ENCODE measurements at regions not wholly inside any gene's neighbourhood (a gene's known extent, or its start where the extent isn't known, plus 50 kb on each side); places are given as distances from the start of the nearest gene placed in this dataset.
"Not testable (repeated sequence)": the region's sequence is repeated elsewhere in the genome, so short reads cannot be mapped to it uniquely, and the experiment has no call there.

DNA sequence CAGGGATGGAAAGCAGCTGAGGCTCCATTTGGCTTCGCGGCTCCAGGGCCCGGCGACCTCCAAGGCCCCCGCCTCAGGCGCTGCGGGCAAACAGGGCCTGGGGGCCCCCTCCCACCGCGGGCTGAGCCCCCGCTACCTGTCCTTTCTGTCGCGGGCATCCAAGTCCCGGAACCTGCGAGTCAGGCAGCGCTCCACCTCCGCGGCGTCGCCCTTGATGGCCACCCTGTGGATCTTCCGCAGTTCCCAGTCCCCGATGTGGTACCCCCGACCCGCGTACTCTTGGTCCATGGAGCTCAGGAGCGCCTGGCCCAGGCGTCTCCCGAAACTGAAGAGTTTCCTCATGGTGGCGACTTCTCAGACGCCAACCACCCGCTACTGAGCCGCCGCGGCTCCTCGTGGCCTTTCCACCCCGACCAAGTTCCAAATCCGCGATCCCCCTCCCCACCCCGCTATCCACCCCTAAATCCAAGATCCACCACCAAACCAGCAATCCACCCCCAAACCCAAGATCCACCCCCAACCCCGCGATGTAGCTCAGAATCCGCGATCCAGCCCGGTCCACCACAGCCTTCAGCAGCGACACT, 86.5 kb upstream of the CCDC180 start:
- Histone ChIP-seq H3K36me3 (ENCODE audit: control insufficient read depth, insufficient read depth, low read length) (no peaks in the 10 kb centered on the region), H3K4me1 (ENCODE audit: control insufficient read depth, insufficient read depth, low read length) (peaks cover 10% of the 10 kb centered on the region), H3K27me3 (ENCODE audit: control insufficient read depth, insufficient read depth, low read length) (peaks cover 35% of the 10 kb centered on the region), H3K4me3 (ENCODE audit: low read length) (peak overlapping the region; percentile 42), H3K9me3 (ENCODE audit: control insufficient read depth, low read depth, low read length) (peaks cover 4% of the 10 kb centered on the region), H3K27ac (ENCODE audit: low read length) (no peak overlapping the region)
- no CpG with 5 or more reads among the region's 44 CpGs for WGBS (ENCODE audit: insufficient coverage, low lambda C conversion rate)
- peak in 1 of 2 donors; percentile 7 for DNase-seq

DNA sequence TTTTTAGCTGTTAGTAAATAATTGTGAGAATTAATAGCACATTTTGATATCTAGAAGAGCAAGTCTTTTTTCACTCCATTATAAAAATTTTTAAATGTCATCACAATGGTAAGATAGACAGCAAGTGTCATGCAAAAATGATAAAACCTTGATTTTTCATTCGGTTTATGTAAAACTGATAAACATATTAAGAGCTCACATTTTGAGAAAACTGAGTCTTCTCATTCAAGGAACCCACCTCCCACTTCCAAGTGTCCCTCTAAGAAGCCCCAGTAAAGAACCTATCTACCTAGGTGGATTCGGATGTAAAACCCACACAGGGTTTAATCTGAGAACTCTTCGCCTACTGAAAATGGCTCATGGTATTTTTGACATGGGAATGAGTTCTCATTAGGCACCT, 87.1 kb upstream of the CCDC180 start:
- not testable (repeated sequence) for H3K27ac ChIP-seq (ENCODE audit: low read length); H3K4me3 ChIP-seq (ENCODE audit: low read length); H3K36me3 ChIP-seq (ENCODE audit: control insufficient read depth, insufficient read depth, low read length); DNase-seq; H3K9me3 ChIP-seq (ENCODE audit: control insufficient read depth, low read depth, low read length)
- 0% methylated on average over 1 of the region's 3 CpGs for WGBS (ENCODE audit: insufficient coverage, low lambda C conversion rate)
- H3K4me1 ChIP-seq (ENCODE audit: control insufficient read depth, insufficient read depth, low read length), result peaks cover 10% of the 10 kb centered on the region
- peaks cover 32% of the 10 kb centered on the region for H3K27me3 ChIP-seq (ENCODE audit: control insufficient read depth, insufficient read depth, low read length)

DNA sequence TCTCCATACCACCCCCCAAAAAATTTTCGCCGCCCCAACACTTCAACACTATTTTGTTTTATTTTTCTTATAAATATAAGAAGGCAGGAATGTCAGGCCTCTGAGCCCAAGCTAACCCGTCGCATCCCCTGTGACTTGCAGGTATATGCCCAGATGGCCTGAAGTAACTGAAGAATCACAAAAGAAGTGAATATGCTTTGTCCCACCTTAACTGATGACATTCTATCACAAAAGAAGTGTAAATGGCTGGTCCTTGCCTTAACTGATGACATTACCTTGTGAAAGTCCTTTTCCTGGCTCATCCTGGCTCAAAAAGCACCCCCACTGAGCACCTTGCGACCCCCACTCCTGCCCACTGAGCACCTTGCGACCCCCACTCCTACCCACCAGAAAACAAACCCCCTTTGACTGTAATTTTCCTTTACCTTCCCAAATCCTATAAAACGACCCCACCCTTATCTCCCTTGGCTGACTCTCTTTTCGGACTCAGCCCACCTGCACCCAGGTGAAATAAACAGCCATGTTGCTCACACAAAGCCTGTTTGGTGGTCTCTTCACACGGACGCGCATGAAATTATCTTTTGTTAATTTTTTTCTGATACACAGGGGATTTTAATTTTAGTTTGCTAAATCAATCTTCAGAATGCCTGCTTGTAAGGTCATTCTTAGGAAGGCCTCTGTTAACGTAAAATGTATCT, 87.9 kb upstream of the CCDC180 start:
- H3K36me3 ChIP-seq (ENCODE audit: control insufficient read depth, insufficient read depth, low read length); H3K27ac ChIP-seq (ENCODE audit: low read length); H3K4me3 ChIP-seq (ENCODE audit: low read length); DNase-seq; H3K9me3 ChIP-seq (ENCODE audit: control insufficient read depth, low read depth, low read length): not testable (repeated sequence)
- Histone ChIP-seq H3K27me3 (ENCODE audit: control insufficient read depth, insufficient read depth, low read length) (peaks cover 36% of the 10 kb centered on the region), H3K4me1 (ENCODE audit: control insufficient read depth, insufficient read depth, low read length) (peaks cover 10% of the 10 kb centered on the region)
- WGBS (ENCODE audit: insufficient coverage, low lambda C conversion rate), result 60% methylated on average over 1 of the region's 12 CpGs

DNA sequence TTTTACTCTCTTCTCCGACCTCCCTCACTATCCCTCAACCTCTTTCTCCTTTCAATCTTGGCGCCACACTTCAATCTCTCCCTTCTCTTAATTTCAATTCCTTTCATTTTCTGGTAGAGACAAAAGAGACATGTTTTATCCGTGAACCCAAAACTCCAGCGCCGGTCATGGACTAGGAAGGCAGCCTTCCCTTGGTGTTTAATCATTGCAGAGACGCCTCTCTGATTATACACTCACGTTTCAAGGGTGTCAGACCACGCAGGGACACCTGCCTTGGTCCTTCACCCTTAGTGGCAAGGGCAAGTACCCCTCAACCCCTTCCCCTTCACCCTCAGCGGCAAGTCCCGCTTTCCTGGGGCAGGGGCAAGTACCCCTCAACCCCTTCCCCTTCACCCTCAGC, 92.3 kb upstream of the CCDC180 start:
- H3K27ac ChIP-seq (ENCODE audit: low read length); H3K36me3 ChIP-seq (ENCODE audit: control insufficient read depth, insufficient read depth, low read length); DNase-seq; H3K9me3 ChIP-seq (ENCODE audit: control insufficient read depth, low read depth, low read length); H3K4me1 ChIP-seq (ENCODE audit: control insufficient read depth, insufficient read depth, low read length); H3K4me3 ChIP-seq (ENCODE audit: low read length): not testable (repeated sequence)
- H3K27me3 ChIP-seq (ENCODE audit: control insufficient read depth, insufficient read depth, low read length), result peaks cover 12% of the 10 kb centered on the region
- no CpG with 5 or more reads among the region's 10 CpGs for WGBS (ENCODE audit: insufficient coverage, low lambda C conversion rate)

DNA sequence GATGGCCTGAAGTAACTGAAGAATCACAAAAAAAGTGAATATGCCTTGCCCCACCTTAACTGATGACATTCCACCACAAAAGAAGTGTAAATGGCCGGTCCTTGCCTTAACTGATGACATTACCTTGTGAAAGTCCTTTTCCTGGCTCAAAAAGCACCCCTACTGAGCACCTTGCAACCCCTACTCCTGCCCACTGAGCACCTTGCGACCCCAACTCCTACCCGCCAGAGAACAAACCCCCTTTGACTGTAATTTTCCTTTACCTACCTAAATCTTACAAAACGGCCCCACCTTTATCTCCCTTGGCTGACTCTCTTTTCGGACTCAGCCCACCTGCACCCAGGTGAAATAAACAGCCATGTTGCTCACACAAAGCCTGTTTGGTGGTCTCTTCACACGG, 92.9 kb upstream of the CCDC180 start:
- H3K4me3 ChIP-seq (ENCODE audit: low read length); H3K4me1 ChIP-seq (ENCODE audit: control insufficient read depth, insufficient read depth, low read length); H3K27ac ChIP-seq (ENCODE audit: low read length); H3K27me3 ChIP-seq (ENCODE audit: control insufficient read depth, insufficient read depth, low read length); H3K36me3 ChIP-seq (ENCODE audit: control insufficient read depth, insufficient read depth, low read length); DNase-seq; H3K9me3 ChIP-seq (ENCODE audit: control insufficient read depth, low read depth, low read length): not testable (repeated sequence)
- no CpG with 5 or more reads among the region's 6 CpGs for WGBS (ENCODE audit: insufficient coverage, low lambda C conversion rate)

DNA sequence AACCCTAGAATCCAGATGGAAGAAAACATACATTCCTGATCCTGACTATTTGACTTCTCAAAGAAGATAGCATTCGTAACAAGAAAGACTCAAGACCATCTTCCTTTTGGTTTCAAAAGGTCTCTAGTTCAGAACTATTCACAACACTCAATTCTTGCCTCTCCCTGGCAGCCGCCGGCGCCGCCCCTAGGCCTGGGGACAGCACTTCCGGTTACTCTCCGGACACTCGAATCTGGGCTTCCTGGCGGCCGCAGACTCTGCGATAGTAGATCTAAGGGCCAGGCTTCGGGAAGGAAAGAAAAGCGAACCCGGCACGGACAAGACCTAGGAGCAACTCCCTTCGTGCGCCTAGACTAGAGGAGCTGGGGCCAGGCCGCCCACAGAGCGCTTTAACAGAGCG, 107.8 kb upstream of the CCDC180 start:
- not testable (repeated sequence) for H3K27me3 ChIP-seq (ENCODE audit: control insufficient read depth, insufficient read depth, low read length); H3K4me1 ChIP-seq (ENCODE audit: control insufficient read depth, insufficient read depth, low read length); H3K27ac ChIP-seq (ENCODE audit: low read length); DNase-seq; H3K36me3 ChIP-seq (ENCODE audit: control insufficient read depth, insufficient read depth, low read length); H3K4me3 ChIP-seq (ENCODE audit: low read length); H3K9me3 ChIP-seq (ENCODE audit: control insufficient read depth, low read depth, low read length)
- 100% methylated on average over 1 of the region's 20 CpGs for WGBS (ENCODE audit: insufficient coverage, low lambda C conversion rate)

DNA sequence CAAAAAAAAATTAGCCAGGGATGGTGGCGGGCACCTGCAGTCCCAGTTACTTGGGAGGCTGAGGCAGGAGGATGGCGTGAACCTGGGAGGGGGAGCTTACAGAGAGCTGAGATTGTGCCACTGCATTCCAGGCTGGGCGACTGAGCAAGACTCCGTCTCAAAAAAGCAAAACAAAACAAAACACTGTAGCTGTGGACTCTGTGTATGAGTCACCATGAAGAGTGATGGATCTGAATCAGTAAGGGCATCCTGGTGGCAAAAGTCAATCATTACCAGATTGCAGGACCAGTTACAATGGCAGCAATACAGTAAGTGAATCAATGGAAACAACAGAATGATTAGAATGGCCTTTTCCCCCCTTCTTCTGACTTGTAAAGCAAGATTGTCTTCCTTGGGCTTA, 113.7 kb upstream of the CCDC180 start:
- not testable (repeated sequence) for H3K27ac ChIP-seq (ENCODE audit: low read length); H3K27me3 ChIP-seq (ENCODE audit: control insufficient read depth, insufficient read depth, low read length); DNase-seq; H3K9me3 ChIP-seq (ENCODE audit: control insufficient read depth, low read depth, low read length); H3K4me1 ChIP-seq (ENCODE audit: control insufficient read depth, insufficient read depth, low read length); H3K4me3 ChIP-seq (ENCODE audit: low read length); H3K36me3 ChIP-seq (ENCODE audit: control insufficient read depth, insufficient read depth, low read length)
- WGBS (ENCODE audit: insufficient coverage, low lambda C conversion rate), result no CpG with 5 or more reads among the region's 4 CpGs

DNA sequence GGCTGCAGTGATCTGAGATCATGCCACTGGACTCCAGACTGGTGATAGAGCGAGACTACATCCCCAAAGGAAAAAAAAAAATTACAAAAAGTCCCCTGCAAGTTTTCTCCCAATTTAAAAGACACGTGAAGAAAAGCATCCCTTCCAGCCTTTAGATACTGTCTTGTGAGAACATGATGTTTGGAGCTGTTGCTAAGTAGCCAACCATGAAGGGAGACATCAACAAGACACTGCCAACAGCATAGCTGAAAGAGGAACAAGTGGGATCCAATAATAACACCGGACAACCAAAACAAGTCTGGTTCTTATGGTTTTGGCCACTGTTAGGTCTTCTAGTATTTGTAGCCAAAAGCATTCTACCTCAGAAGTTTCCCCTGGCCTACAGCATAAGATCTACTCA, 118.9 kb upstream of the CCDC180 start:
- 81% methylated on average over 2 of the region's 3 CpGs for WGBS (ENCODE audit: insufficient coverage, low lambda C conversion rate)
- Histone ChIP-seq H3K27me3 (ENCODE audit: control insufficient read depth, insufficient read depth, low read length) (no peaks in the 10 kb centered on the region), H3K27ac (ENCODE audit: low read length) (no peak overlapping the region), H3K36me3 (ENCODE audit: control insufficient read depth, insufficient read depth, low read length) (no peaks in the 10 kb centered on the region), H3K4me1 (ENCODE audit: control insufficient read depth, insufficient read depth, low read length) (peaks cover under 1% of the 10 kb centered on the region), H3K9me3 (ENCODE audit: control insufficient read depth, low read depth, low read length) (no peaks in the 10 kb centered on the region), H3K4me3 (ENCODE audit: low read length) (no peak overlapping the region)
- DNase-seq, result no peak

DNA sequence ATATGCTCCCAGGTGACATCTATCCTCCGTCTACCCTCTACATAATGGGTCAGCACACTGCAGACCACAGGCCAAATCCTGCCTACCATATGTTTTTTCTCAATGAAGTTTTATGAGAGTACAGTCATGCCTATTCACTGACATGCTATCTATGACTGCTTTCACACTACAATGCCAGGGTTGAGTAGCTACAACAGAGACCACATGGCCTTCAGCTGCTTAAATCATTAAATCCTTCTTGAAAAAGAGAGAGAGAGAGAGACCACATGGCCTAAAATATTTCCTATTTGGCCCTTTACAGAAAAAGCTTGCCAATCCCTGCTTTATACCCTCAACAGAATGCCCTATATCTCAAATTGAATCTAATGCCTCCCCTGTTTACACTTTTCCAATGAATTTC, 119.8 kb upstream of the CCDC180 start:
- not testable (repeated sequence) for H3K27ac ChIP-seq (ENCODE audit: low read length); H3K9me3 ChIP-seq (ENCODE audit: control insufficient read depth, low read depth, low read length); H3K4me3 ChIP-seq (ENCODE audit: low read length); H3K36me3 ChIP-seq (ENCODE audit: control insufficient read depth, insufficient read depth, low read length); H3K4me1 ChIP-seq (ENCODE audit: control insufficient read depth, insufficient read depth, low read length); H3K27me3 ChIP-seq (ENCODE audit: control insufficient read depth, insufficient read depth, low read length); DNase-seq
- 100% methylated on average over 1 of the region's 1 CpG for WGBS (ENCODE audit: insufficient coverage, low lambda C conversion rate)

DNA sequence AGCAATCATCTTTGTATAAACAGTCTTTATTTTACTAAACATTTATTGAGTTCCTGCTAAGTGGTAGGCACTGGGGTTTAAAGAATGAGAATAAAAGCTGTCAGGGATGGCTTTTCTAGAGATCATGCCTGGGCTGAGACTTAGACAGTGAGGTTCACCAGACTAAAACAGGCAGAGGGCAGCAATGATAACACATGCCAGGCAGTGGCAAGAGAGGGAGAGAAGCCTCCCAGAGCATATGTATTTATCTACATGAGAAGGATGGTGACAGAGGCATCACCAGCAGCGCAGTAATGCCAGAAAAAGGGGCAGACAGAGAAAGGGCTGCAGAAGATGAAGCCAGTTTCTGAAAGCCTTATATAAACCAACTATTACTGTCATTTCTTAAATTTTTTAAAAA, 121.0 kb upstream of the CCDC180 start:
- no peak overlapping the region for H3K4me3 ChIP-seq (ENCODE audit: low read length)
- no peak overlapping the region for H3K27ac ChIP-seq (ENCODE audit: low read length)
- H3K27me3 ChIP-seq (ENCODE audit: control insufficient read depth, insufficient read depth, low read length), result no peaks in the 10 kb centered on the region
- no peak for DNase-seq
- H3K4me1 ChIP-seq (ENCODE audit: control insufficient read depth, insufficient read depth, low read length), result peaks cover 14% of the 10 kb centered on the region
- no peaks in the 10 kb centered on the region for H3K36me3 ChIP-seq (ENCODE audit: control insufficient read depth, insufficient read depth, low read length)
- no CpG with 5 or more reads among the region's 1 CpG for WGBS (ENCODE audit: insufficient coverage, low lambda C conversion rate)
- no peaks in the 10 kb centered on the region for H3K9me3 ChIP-seq (ENCODE audit: control insufficient read depth, low read depth, low read length)

DNA sequence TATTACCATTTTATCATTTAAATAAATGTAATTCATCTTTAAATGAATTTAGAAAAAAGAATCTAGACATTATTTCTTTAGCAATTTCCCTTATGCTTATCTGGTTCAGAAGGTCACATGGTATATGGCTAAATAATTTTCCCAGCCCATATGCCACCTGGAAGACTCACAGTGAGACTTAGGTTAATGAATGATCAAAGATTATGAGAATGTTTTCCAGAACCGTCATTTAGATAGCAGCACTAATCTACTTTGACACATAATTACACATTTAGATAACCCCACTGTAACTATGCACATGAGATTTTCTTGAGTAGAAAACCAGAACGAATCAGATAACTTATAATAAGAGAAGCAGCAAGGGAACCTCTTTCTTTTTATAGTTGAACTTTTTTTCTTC, 124.9 kb upstream of the CCDC180 start:
- no CpG with 5 or more reads among the region's 2 CpGs for WGBS (ENCODE audit: insufficient coverage, low lambda C conversion rate)
- Histone ChIP-seq H3K27ac (ENCODE audit: low read length) (peak overlapping the region; percentile 64), H3K4me1 (ENCODE audit: control insufficient read depth, insufficient read depth, low read length) (peaks cover 14% of the 10 kb centered on the region)
- not testable (repeated sequence) for H3K27me3 ChIP-seq (ENCODE audit: control insufficient read depth, insufficient read depth, low read length); H3K36me3 ChIP-seq (ENCODE audit: control insufficient read depth, insufficient read depth, low read length); H3K4me3 ChIP-seq (ENCODE audit: low read length); H3K9me3 ChIP-seq (ENCODE audit: control insufficient read depth, low read depth, low read length)
- DNase-seq, result peak; percentile 55 to 75

Measured in large intestine (tissue), 3 donors.